GM12878 (cell line): ENCODE measurements at regions not wholly inside any gene's neighbourhood (a gene's known extent, or its start where the extent isn't known, plus 50 kb on each side); places are given as distances from the start of the nearest gene placed in this dataset.
"Not testable (repeated sequence)": the region's sequence is repeated elsewhere in the genome, so short reads cannot be mapped to it uniquely, and the experiment has no call there.

ENCODE experiments used
- ESRRA ChIP-seq: IDR thresholded peaks from 2 replicates; pipeline ENCODE4 v1.6.1; 2012; ENCODE audit warnings: mild to moderate bottlenecking, low read length, improper control_type of control experiment
- RBBP5 ChIP-seq: fragments of 200-600 bp; sonication (generic); conservative IDR thresholded peaks from 2 replicates; pipeline ENCODE4 v1.6.1; 2016
- SIN3A ChIP-seq: IDR thresholded peaks from 2 replicates; pipeline ENCODE4 v1.6.1; 2012; ENCODE audit warnings: low read depth, low read length, improper control_type of control experiment
- SIX5 ChIP-seq: IDR thresholded peaks from 2 replicates; pipeline ENCODE4 v1.6.1; 2011; ENCODE audit warnings: mild to moderate bottlenecking, low read depth, low read length, moderate library complexity; ENCODE audit not compliant: severe bottlenecking
- TAF1 ChIP-seq: IDR thresholded peaks from 2 replicates; pipeline ENCODE4 v1.6.1; 2011; ENCODE audit warnings: mild to moderate bottlenecking, low read depth, low read length, borderline replicate concordance
- ZNF24 ChIP-seq: fragments of 450-650 bp; IDR thresholded peaks from 2 replicates; pipeline ENCODE4 v1.6.1; 2017; ENCODE audit warnings: antibody characterized with exemption, mild to moderate bottlenecking
- TF ChIP-seq, protein P1 (sequence below), 3 experiments: IDR thresholded peaks in 2 of 3; conservative IDR thresholded peaks in 1 of 3; 2 replicates each; pipeline ENCODE4 v1.5.1; 2011; ENCODE audit warnings: low read depth in 3 of 3, low read length in 3 of 3, mild to moderate bottlenecking in 3 of 3, control low read depth in 2 of 3, moderate library complexity in 2 of 3, inconsistent platforms in 1 of 3, mixed read lengths in 1 of 3; ENCODE audit not compliant: control insufficient read depth in 2 of 3, insufficient read depth in 1 of 3; ENCODE audit errors: extremely low read depth in 1 of 3
- TF ChIP-seq, protein P2 (sequence below): fragments of 450-650 bp; formaldehyde crosslinking; IDR thresholded peaks from 2 replicates; pipeline ENCODE4 v1.4.0; 2022; ENCODE audit warnings: mild to moderate bottlenecking, moderate library complexity

DNA sequence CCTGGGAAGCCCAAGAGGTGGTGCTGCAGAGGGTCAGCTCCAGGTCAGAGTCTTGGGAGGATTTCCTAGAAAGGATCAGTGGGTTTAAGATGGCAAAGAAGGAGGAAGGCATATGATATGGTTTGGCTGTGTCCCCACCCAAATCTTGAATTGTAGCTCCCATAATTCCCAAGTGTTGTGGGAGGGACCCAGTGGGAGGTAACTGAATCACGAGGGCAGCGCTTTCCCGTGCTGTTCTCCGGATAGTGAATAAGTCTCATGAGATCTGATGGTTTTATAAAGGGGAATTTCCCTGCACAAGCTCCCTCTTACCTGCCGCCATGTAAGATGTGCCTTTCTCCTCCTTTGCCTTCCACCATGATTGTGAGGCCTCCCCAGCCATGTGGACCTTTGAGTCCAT lies 240.4 kb downstream of the TOMM20 start:
- not testable (repeated sequence) for TF ChIP-seq TAF1, RBBP5, ZNF24, SIX5, ESRRA, SIN3A
- TF ChIP-seq, protein P1, sequence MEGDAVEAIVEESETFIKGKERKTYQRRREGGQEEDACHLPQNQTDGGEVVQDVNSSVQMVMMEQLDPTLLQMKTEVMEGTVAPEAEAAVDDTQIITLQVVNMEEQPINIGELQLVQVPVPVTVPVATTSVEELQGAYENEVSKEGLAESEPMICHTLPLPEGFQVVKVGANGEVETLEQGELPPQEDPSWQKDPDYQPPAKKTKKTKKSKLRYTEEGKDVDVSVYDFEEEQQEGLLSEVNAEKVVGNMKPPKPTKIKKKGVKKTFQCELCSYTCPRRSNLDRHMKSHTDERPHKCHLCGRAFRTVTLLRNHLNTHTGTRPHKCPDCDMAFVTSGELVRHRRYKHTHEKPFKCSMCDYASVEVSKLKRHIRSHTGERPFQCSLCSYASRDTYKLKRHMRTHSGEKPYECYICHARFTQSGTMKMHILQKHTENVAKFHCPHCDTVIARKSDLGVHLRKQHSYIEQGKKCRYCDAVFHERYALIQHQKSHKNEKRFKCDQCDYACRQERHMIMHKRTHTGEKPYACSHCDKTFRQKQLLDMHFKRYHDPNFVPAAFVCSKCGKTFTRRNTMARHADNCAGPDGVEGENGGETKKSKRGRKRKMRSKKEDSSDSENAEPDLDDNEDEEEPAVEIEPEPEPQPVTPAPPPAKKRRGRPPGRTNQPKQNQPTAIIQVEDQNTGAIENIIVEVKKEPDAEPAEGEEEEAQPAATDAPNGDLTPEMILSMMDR (IDR thresholded peaks at IDR 0.05 in 2 of 3, conservative IDR thresholded peaks at IDR 0.05 in 1 of 3; ENCODE audit: control insufficient read depth in 2 of 3, extremely low read depth in 1 of 3, insufficient read depth in 1 of 3, low read depth in 3 of 3, low read length in 3 of 3) = not testable (repeated sequence)
- TF ChIP-seq, protein P2, sequence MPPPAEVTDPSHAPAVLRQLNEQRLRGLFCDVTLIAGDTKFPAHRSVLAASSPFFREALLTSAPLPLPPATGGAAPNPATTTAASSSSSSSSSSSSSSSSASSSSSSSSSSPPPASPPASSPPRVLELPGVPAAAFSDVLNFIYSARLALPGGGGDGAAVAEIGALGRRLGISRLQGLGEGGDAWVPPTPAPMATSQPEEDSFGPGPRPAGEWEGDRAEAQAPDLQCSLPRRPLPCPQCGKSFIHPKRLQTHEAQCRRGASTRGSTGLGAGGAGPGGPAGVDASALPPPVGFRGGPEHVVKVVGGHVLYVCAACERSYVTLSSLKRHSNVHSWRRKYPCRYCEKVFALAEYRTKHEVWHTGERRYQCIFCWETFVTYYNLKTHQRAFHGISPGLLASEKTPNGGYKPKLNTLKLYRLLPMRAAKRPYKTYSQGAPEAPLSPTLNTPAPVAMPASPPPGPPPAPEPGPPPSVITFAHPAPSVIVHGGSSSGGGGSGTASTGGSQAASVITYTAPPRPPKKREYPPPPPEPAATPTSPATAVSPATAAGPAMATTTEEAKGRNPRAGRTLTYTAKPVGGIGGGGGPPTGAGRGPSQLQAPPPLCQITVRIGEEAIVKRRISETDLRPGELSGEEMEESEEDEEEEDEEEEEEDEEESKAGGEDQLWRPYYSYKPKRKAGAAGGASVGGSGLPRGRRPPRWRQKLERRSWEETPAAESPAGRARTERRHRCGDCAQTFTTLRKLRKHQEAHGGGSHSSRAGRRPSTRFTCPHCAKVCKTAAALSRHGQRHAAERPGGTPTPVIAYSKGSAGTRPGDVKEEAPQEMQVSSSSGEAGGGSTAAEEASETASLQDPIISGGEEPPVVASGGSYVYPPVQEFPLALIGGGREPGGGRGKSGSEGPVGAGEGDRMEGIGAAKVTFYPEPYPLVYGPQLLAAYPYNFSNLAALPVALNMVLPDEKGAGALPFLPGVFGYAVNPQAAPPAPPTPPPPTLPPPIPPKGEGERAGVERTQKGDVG = not testable (repeated sequence)
